WTC11 (cell line): ENCODE measurements at regions not wholly inside any gene's neighbourhood (a gene's known extent, or its start where the extent isn't known, plus 50 kb on each side); places are given as distances from the start of the nearest gene placed in this dataset.

Experiments used
- CREM ChIP-seq: sonication (generic); formaldehyde crosslinking; IDR thresholded peaks from 2 replicates; pipeline ENCODE4 v1.8.1; 2022; ENCODE audit warnings: mild to moderate bottlenecking, missing genetic modification reagents, moderate library complexity
- NFYB ChIP-seq: sonication (generic); formaldehyde crosslinking; conservative IDR thresholded peaks from 2 replicates; pipeline ENCODE4 v1.8.0; 2022; ENCODE audit warnings: low read depth, missing genetic modification reagents
- NR1H2 ChIP-seq: sonication (generic); formaldehyde crosslinking; IDR thresholded peaks from 2 replicates; pipeline ENCODE4 v1.9.0; 2021; ENCODE audit warnings: mild to moderate bottlenecking, moderate library complexity, missing genetic modification reagents
- NR2C2 ChIP-seq: sonication (generic); formaldehyde crosslinking; IDR thresholded peaks from 2 replicates; pipeline ENCODE4 v1.8.0; 2022; ENCODE audit warnings: mild to moderate bottlenecking, missing genetic modification reagents
- SP1 ChIP-seq: sonication (generic); formaldehyde crosslinking; conservative IDR thresholded peaks from 2 replicates; pipeline ENCODE4 v1.8.1; 2022; ENCODE audit warnings: missing genetic modification reagents
- TEAD4 ChIP-seq: sonication (generic); formaldehyde crosslinking; IDR thresholded peaks from 2 replicates; pipeline ENCODE4 v1.8.0; 2022; ENCODE audit warnings: mild to moderate bottlenecking, missing genetic modification reagents
- ZNF138 ChIP-seq: sonication (generic); formaldehyde crosslinking; conservative IDR thresholded peaks from 2 replicates; pipeline ENCODE4 v1.8.1; 2022; ENCODE audit warnings: mild to moderate bottlenecking, moderate library complexity, missing genetic modification reagents
- TF ChIP-seq, protein P1 (sequence below): fragments of 200-600 bp; IDR thresholded peaks from 2 replicates; pipeline ENCODE4 v1.8.0; 2022; ENCODE audit warnings: antibody characterized with exemption
- TF ChIP-seq, protein P2 (sequence below): sonication (generic); formaldehyde crosslinking; IDR thresholded peaks from 2 replicates; pipeline ENCODE4 v1.8.1; 2023; ENCODE audit warnings: mild to moderate bottlenecking, missing genetic modification reagents, borderline replicate concordance
- TF ChIP-seq, protein P3 (sequence below): fragments of 250-450 bp; sonication (Bioruptor Pico); IDR thresholded peaks from 2 replicates; pipeline ENCODE4 v1.9.0; 2021; ENCODE audit warnings: moderate library complexity, mild to moderate bottlenecking, inconsistent platforms, borderline replicate concordance

DNA sequence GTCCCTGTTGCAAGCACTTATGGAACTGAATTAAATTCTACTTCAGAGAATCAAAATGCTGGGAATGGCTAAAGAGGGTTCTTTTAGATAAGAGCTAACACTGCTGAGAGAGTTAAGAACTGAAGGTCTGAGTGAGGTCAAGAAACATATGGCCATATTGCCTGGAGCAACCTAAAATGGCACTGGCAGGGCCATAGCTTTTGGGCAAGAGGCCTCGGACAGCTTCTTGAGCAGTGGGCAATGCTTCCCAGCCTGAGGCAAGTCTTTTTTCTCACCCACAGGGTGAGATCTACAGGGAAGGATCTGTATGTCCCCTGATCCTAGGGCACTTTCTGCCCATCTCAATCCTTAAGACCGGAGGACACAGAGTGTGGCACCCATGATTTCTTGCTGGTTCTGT, 244.6 kb upstream of the NT5C1B start:
- TF ChIP-seq ZNF138 (CRISPR knock-in tag), result no peak
- TF ChIP-seq SP1 (CRISPR knock-in tag), result no peak
- TF ChIP-seq, protein P1, sequence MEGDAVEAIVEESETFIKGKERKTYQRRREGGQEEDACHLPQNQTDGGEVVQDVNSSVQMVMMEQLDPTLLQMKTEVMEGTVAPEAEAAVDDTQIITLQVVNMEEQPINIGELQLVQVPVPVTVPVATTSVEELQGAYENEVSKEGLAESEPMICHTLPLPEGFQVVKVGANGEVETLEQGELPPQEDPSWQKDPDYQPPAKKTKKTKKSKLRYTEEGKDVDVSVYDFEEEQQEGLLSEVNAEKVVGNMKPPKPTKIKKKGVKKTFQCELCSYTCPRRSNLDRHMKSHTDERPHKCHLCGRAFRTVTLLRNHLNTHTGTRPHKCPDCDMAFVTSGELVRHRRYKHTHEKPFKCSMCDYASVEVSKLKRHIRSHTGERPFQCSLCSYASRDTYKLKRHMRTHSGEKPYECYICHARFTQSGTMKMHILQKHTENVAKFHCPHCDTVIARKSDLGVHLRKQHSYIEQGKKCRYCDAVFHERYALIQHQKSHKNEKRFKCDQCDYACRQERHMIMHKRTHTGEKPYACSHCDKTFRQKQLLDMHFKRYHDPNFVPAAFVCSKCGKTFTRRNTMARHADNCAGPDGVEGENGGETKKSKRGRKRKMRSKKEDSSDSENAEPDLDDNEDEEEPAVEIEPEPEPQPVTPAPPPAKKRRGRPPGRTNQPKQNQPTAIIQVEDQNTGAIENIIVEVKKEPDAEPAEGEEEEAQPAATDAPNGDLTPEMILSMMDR, result no peak
- TF ChIP-seq, protein P2, sequence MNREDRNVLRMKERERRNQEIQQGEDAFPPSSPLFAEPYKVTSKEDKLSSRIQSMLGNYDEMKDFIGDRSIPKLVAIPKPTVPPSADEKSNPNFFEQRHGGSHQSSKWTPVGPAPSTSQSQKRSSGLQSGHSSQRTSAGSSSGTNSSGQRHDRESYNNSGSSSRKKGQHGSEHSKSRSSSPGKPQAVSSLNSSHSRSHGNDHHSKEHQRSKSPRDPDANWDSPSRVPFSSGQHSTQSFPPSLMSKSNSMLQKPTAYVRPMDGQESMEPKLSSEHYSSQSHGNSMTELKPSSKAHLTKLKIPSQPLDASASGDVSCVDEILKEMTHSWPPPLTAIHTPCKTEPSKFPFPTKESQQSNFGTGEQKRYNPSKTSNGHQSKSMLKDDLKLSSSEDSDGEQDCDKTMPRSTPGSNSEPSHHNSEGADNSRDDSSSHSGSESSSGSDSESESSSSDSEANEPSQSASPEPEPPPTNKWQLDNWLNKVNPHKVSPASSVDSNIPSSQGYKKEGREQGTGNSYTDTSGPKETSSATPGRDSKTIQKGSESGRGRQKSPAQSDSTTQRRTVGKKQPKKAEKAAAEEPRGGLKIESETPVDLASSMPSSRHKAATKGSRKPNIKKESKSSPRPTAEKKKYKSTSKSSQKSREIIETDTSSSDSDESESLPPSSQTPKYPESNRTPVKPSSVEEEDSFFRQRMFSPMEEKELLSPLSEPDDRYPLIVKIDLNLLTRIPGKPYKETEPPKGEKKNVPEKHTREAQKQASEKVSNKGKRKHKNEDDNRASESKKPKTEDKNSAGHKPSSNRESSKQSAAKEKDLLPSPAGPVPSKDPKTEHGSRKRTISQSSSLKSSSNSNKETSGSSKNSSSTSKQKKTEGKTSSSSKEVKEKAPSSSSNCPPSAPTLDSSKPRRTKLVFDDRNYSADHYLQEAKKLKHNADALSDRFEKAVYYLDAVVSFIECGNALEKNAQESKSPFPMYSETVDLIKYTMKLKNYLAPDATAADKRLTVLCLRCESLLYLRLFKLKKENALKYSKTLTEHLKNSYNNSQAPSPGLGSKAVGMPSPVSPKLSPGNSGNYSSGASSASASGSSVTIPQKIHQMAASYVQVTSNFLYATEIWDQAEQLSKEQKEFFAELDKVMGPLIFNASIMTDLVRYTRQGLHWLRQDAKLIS, result no peak
- no peak for TF ChIP-seq NR1H2
- no peak for TF ChIP-seq NFYB (CRISPR knock-in tag)
- no peak for TF ChIP-seq TEAD4 (CRISPR knock-in tag)
- no peak for TF ChIP-seq CREM
- TF ChIP-seq, protein P3, sequence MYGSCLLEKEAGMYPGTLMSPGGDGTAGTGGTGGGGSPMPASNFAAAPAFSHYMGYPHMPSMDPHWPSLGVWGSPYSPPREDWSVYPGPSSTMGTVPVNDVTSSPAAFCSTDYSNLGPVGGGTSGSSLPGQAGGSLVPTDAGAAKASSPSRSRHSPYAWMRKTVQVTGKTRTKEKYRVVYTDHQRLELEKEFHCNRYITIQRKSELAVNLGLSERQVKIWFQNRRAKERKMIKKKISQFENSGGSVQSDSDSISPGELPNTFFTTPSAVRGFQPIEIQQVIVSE (CRISPR knock-in tag), result no peak
- TF ChIP-seq NR2C2 (CRISPR knock-in tag), result no peak
